ENCODE measurements at regions not wholly inside any gene's neighbourhood (a gene's known extent, or its start where the extent isn't known, plus 50 kb on each side); places are given as distances from the start of the nearest gene placed in this dataset.

GRCh38 chr3:5520237-5520636 lies 332.7 kb downstream of the EDEM1 start:
- Histone ChIP-seq H3K4me1 (no peaks in the 10 kb centered on the region), H3K27ac (no peak overlapping the region), H3K4me3 (no peak overlapping the region), H3K9me3 (peaks cover 0 to 27% (median 8%) of the 10 kb centered on the region in 11 donors), H3K36me3 (no peaks in the 10 kb centered on the region), H3K27me3 (no peaks in the 10 kb centered on the region)
- 67 to 72% methylated on average over 5 of the region's 5 CpGs for WGBS, 2 donors
- ATAC-seq (no peak), DNase-seq (no peak)
- intact Hi-C loops (cut with DNase I), result no loop called here
- no peak for TF ChIP-seq CTCF (IDR thresholded peaks at IDR 0.05)

GRCh38 chr3:5523125-5523524 lies 335.6 kb downstream of the EDEM1 start:
- TF ChIP-seq CTCF (IDR thresholded peaks at IDR 0.05), result no peak
- Histone ChIP-seq H3K9me3 (peaks cover 0 to 13% (median 0%) of the 10 kb centered on the region in 11 donors), H3K27me3 (no peaks in the 10 kb centered on the region), H3K4me3 (no peak overlapping the region), H3K27ac (no peak overlapping the region), H3K4me1 (no peaks in the 10 kb centered on the region), H3K36me3 (no peaks in the 10 kb centered on the region)
- 84 to 97% methylated on average over 1 of the region's 1 CpG for WGBS, 2 donors
- DNase-seq (no peak), ATAC-seq (no peak)
- intact Hi-C loops (cut with DNase I), result no loop called here

GRCh38 chr3:5531039-5531438 lies 343.5 kb downstream of the EDEM1 start:
- ATAC-seq (no peak), DNase-seq (no peak)
- Histone ChIP-seq H3K9me3 (peaks cover 0 to 4% (median 0%) of the 10 kb centered on the region in 11 donors), H3K27me3 (peaks cover 0 to 6% (median 0%) of the 10 kb centered on the region in 7 donors), H3K36me3 (no peaks in the 10 kb centered on the region), H3K4me3 (no peak overlapping the region), H3K4me1 (no peaks in the 10 kb centered on the region), H3K27ac (no peak overlapping the region)
- 72 to 77% methylated on average over 6 of the region's 6 CpGs for WGBS, 2 donors
- intact Hi-C loops (cut with DNase I), result no loop called here
- no peak for TF ChIP-seq CTCF (IDR thresholded peaks at IDR 0.05)

- no peak for DNase-seq
- TF ChIP-seq CTCF (IDR thresholded peaks at IDR 0.05), result no peak
- H3K4me1 ChIP-seq, result no peaks in the 10 kb centered on the region
- H3K9me3 ChIP-seq, result peaks cover 0 to 4% (median 0%) of the 10 kb centered on the region in 11 donors
- H3K27ac ChIP-seq, result no peak overlapping the region
- H3K36me3 ChIP-seq, result no peaks in the 10 kb centered on the region
- 71 to 76% methylated on average over 3 of the region's 3 CpGs for WGBS, 2 donors
- intact Hi-C loops (cut with DNase I), result no loop called here
- H3K4me3 ChIP-seq, result no peak overlapping the region
- no peak for ATAC-seq
- H3K27me3 ChIP-seq, result peaks cover 0 to 6% (median 0%) of the 10 kb centered on the region in 7 donors
Measured at GRCh38 chr3:5531741-5532290, 344.3 kb downstream of the EDEM1 start.

Data from heart right ventricle (tissue), 16 donors.